ENCODE measurements at regions not wholly inside any gene's neighbourhood (a gene's known extent, or its start where the extent isn't known, plus 50 kb on each side); places are given as distances from the start of the nearest gene placed in this dataset.

- Mint-ChIP-seq H3K4me3 (no peak overlapping the region), H3K36me3 (ENCODE audit: low read depth) (no peaks in the 10 kb centered on the region), H3K9me3 (peaks cover 12% of the 10 kb centered on the region), H3K4me1 (no peaks in the 10 kb centered on the region), H3K27me3 (no peaks in the 10 kb centered on the region), H3K27ac (no peak overlapping the region)
- no peak for DNase-seq
- ChIA-PET CTCF (no interaction called here), POLR2A (no interaction called here)
These were observed 546.6 kb downstream of the EPHA3 start for GRCh38 chr3:89654031-89654430.

GRCh38 chr3:89656388-89656787 is 549.0 kb downstream of the EPHA3 start:
- CTCF ChIA-PET, result no interaction called here
- H3K27me3 Mint-ChIP-seq, result no peaks in the 10 kb centered on the region
- no peak for DNase-seq
- H3K4me3 Mint-ChIP-seq, result no peak overlapping the region
- H3K36me3 Mint-ChIP-seq (ENCODE audit: low read depth), result no peaks in the 10 kb centered on the region
- peaks cover 12% of the 10 kb centered on the region for H3K9me3 Mint-ChIP-seq
- H3K4me1 Mint-ChIP-seq, result no peaks in the 10 kb centered on the region
- H3K27ac Mint-ChIP-seq, result no peak overlapping the region
- POLR2A ChIA-PET, result no interaction called here

- H3K27ac Mint-ChIP-seq, result no peak overlapping the region
- H3K36me3 Mint-ChIP-seq (ENCODE audit: low read depth), result no peaks in the 10 kb centered on the region
- ChIA-PET POLR2A (no interaction called here), CTCF (no interaction called here)
- peaks cover 4% of the 10 kb centered on the region for H3K9me3 Mint-ChIP-seq
- DNase-seq, result no peak
- H3K4me3 Mint-ChIP-seq, result no peak overlapping the region
- no peaks in the 10 kb centered on the region for H3K4me1 Mint-ChIP-seq
- H3K27me3 Mint-ChIP-seq, result no peaks in the 10 kb centered on the region
These were observed 572.3 kb downstream of the EPHA3 start for GRCh38 chr3:89679686-89680085.

GRCh38 chr3:89682556-89682955 is 575.1 kb downstream of the EPHA3 start:
- ChIA-PET POLR2A (no interaction called here), CTCF (no interaction called here)

GRCh38 chr3:89685731-89686130 is 578.3 kb downstream of the EPHA3 start:
- Mint-ChIP-seq H3K9me3 (no peaks in the 10 kb centered on the region), H3K36me3 (ENCODE audit: low read depth) (no peaks in the 10 kb centered on the region), H3K4me3 (no peak overlapping the region), H3K27me3 (no peaks in the 10 kb centered on the region), H3K27ac (no peak overlapping the region), H3K4me1 (no peaks in the 10 kb centered on the region)
- no peak for DNase-seq
- CTCF ChIA-PET, result no interaction called here
- POLR2A ChIA-PET, result no interaction called here

More at GRCh38 chr3:89682556-89682955, 575.1 kb downstream of the EPHA3 start:
- H3K27me3 Mint-ChIP-seq, result no peaks in the 10 kb centered on the region
- H3K4me3 Mint-ChIP-seq, result no peak overlapping the region
- no peaks in the 10 kb centered on the region for H3K36me3 Mint-ChIP-seq (ENCODE audit: low read depth)
- no peak for DNase-seq
- H3K9me3 Mint-ChIP-seq, result peaks cover 4% of the 10 kb centered on the region
- H3K4me1 Mint-ChIP-seq, result no peaks in the 10 kb centered on the region
- H3K27ac Mint-ChIP-seq, result no peak overlapping the region

GRCh38 chr3:89690646-89691045 is 583.2 kb downstream of the EPHA3 start:
- H3K27me3 Mint-ChIP-seq, result no peaks in the 10 kb centered on the region
- H3K9me3 Mint-ChIP-seq, result peaks cover under 1% of the 10 kb centered on the region
- ChIA-PET POLR2A (no interaction called here), CTCF (no interaction called here)
- no peak for DNase-seq
- H3K27ac Mint-ChIP-seq, result no peak overlapping the region
- no peaks in the 10 kb centered on the region for H3K4me1 Mint-ChIP-seq
- H3K36me3 Mint-ChIP-seq (ENCODE audit: low read depth), result no peaks in the 10 kb centered on the region
- H3K4me3 Mint-ChIP-seq, result no peak overlapping the region

GRCh38 chr3:89692601-89693000 is 585.2 kb downstream of the EPHA3 start:
- no peaks in the 10 kb centered on the region for H3K36me3 Mint-ChIP-seq (ENCODE audit: low read depth)
- H3K4me1 Mint-ChIP-seq, result no peaks in the 10 kb centered on the region
- peaks cover 6% of the 10 kb centered on the region for H3K9me3 Mint-ChIP-seq
- DNase-seq, result no peak
- CTCF ChIA-PET, result no interaction called here
- H3K27ac Mint-ChIP-seq, result no peak overlapping the region
- H3K27me3 Mint-ChIP-seq, result no peaks in the 10 kb centered on the region
- POLR2A ChIA-PET, result no interaction called here
- H3K4me3 Mint-ChIP-seq, result no peak overlapping the region

- ChIA-PET CTCF (no interaction called here), POLR2A (no interaction called here)
- no peaks in the 10 kb centered on the region for H3K36me3 Mint-ChIP-seq (ENCODE audit: low read depth)
- no peaks in the 10 kb centered on the region for H3K27me3 Mint-ChIP-seq
- no peak for DNase-seq
- no peaks in the 10 kb centered on the region for H3K4me1 Mint-ChIP-seq
- no peak overlapping the region for H3K27ac Mint-ChIP-seq
- H3K9me3 Mint-ChIP-seq, result peaks cover 32% of the 10 kb centered on the region
- no peak overlapping the region for H3K4me3 Mint-ChIP-seq
These were observed 590.0 kb downstream of the EPHA3 start for GRCh38 chr3:89697321-89697916.

- Mint-ChIP-seq H3K4me1 (no peaks in the 10 kb centered on the region), H3K27ac (no peak overlapping the region), H3K36me3 (ENCODE audit: low read depth) (no peaks in the 10 kb centered on the region), H3K4me3 (no peak overlapping the region), H3K9me3 (peaks cover 36% of the 10 kb centered on the region), H3K27me3 (no peaks in the 10 kb centered on the region)
- POLR2A ChIA-PET, result no interaction called here
- CTCF ChIA-PET, result no interaction called here
- no peak for DNase-seq
These were observed 590.9 kb downstream of the EPHA3 start for GRCh38 chr3:89698208-89698830.

- no peaks in the 10 kb centered on the region for H3K36me3 Mint-ChIP-seq (ENCODE audit: low read depth)
These were observed 591.8 kb downstream of the EPHA3 start for GRCh38 chr3:89699229-89699628.

GRCh38 chr3:89699771-89700170 is 592.4 kb downstream of the EPHA3 start:
- Mint-ChIP-seq H3K27ac (no peak overlapping the region), H3K36me3 (ENCODE audit: low read depth) (no peaks in the 10 kb centered on the region), H3K27me3 (no peaks in the 10 kb centered on the region), H3K4me1 (no peaks in the 10 kb centered on the region), H3K9me3 (peaks cover 43% of the 10 kb centered on the region), H3K4me3 (no peak overlapping the region)
- no peak for DNase-seq
- ChIA-PET CTCF (no interaction called here), POLR2A (no interaction called here)

More at GRCh38 chr3:89699229-89699628, 591.8 kb downstream of the EPHA3 start:
- CTCF ChIA-PET, result no interaction called here
- H3K27me3 Mint-ChIP-seq, result no peaks in the 10 kb centered on the region
- H3K4me1 Mint-ChIP-seq, result no peaks in the 10 kb centered on the region
- no peak overlapping the region for H3K4me3 Mint-ChIP-seq
- H3K27ac Mint-ChIP-seq, result no peak overlapping the region
- no peak for DNase-seq
- POLR2A ChIA-PET, result no interaction called here
- H3K9me3 Mint-ChIP-seq, result peaks cover 38% of the 10 kb centered on the region

- no peaks in the 10 kb centered on the region for H3K27me3 Mint-ChIP-seq
- H3K4me3 Mint-ChIP-seq, result no peak overlapping the region
- no peaks in the 10 kb centered on the region for H3K36me3 Mint-ChIP-seq (ENCODE audit: low read depth)
- no peaks in the 10 kb centered on the region for H3K4me1 Mint-ChIP-seq
- no peak overlapping the region for H3K27ac Mint-ChIP-seq
- POLR2A ChIA-PET, result no interaction called here
- CTCF ChIA-PET, result no interaction called here
- DNase-seq, result no peak
- peaks cover 37% of the 10 kb centered on the region for H3K9me3 Mint-ChIP-seq
These were observed 595.0 kb downstream of the EPHA3 start for GRCh38 chr3:89702404-89702803.

- Mint-ChIP-seq H3K27ac (no peak overlapping the region), H3K36me3 (ENCODE audit: low read depth) (no peaks in the 10 kb centered on the region), H3K27me3 (no peaks in the 10 kb centered on the region), H3K4me1 (no peaks in the 10 kb centered on the region), H3K9me3 (peaks cover 13% of the 10 kb centered on the region), H3K4me3 (no peak overlapping the region)
- no peak for DNase-seq
- ChIA-PET POLR2A (no interaction called here), CTCF (no interaction called here)
These were observed 605.8 kb downstream of the EPHA3 start for GRCh38 chr3:89713196-89713595.

GRCh38 chr3:89714237-89714636 is 606.8 kb downstream of the EPHA3 start:
- DNase-seq, result no peak
- Mint-ChIP-seq H3K4me3 (no peak overlapping the region), H3K27ac (no peak overlapping the region), H3K27me3 (no peaks in the 10 kb centered on the region), H3K9me3 (peaks cover 13% of the 10 kb centered on the region), H3K4me1 (no peaks in the 10 kb centered on the region), H3K36me3 (ENCODE audit: low read depth) (no peaks in the 10 kb centered on the region)
- POLR2A ChIA-PET, result no interaction called here
- CTCF ChIA-PET, result no interaction called here

Data from activated CD4-positive, alpha-beta memory T cell treated with anti-CD3 and anti-CD28 coated beads, Interleukin-2, amount 10 ng/mL, durations not matched to agents 7 days and 5 days (primary cell).